ENCODE measurements at regions not wholly inside any gene's neighbourhood (a gene's known extent, or its start where the extent isn't known, plus 50 kb on each side); places are given as distances from the start of the nearest gene placed in this dataset.

DNA sequence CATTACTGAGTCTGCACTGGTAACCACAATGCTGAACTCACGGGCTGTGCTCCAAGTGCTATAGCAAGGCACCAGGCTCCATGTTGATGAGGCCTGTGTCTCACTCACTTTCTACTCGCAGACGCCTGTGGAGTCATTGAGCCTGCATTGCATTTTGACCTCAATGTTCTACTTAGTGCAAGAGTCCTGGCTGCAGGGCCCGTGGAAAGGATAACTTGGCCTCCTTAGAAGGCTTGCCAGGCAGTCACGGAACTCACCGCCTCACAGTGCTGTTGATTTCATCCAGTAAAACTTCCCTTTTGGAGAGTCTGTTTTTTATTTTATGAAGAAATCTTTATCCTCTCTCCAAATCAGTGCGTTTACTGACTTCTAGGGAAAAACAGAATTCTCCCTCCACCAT, 290.4 kb downstream of the RNF144A start:
- TF ChIP-seq FOXP2 (optimal IDR thresholded peaks at IDR 0.05; ENCODE audit: borderline replicate concordance, extremely low read depth, extremely low read length, insufficient read depth) (no peak), POLR2AphosphoS5 (IDR thresholded peaks at IDR 0.05; ENCODE audit: low read depth, low read length) (no peak), SIN3A (IDR thresholded peaks at IDR 0.05; ENCODE audit: borderline replicate concordance, insufficient read depth, low read length) (no peak), TAF1 (IDR thresholded peaks at IDR 0.05; ENCODE audit: borderline replicate concordance, insufficient read depth, low read length) (no peak)
- TF ChIP-seq, protein P1, sequence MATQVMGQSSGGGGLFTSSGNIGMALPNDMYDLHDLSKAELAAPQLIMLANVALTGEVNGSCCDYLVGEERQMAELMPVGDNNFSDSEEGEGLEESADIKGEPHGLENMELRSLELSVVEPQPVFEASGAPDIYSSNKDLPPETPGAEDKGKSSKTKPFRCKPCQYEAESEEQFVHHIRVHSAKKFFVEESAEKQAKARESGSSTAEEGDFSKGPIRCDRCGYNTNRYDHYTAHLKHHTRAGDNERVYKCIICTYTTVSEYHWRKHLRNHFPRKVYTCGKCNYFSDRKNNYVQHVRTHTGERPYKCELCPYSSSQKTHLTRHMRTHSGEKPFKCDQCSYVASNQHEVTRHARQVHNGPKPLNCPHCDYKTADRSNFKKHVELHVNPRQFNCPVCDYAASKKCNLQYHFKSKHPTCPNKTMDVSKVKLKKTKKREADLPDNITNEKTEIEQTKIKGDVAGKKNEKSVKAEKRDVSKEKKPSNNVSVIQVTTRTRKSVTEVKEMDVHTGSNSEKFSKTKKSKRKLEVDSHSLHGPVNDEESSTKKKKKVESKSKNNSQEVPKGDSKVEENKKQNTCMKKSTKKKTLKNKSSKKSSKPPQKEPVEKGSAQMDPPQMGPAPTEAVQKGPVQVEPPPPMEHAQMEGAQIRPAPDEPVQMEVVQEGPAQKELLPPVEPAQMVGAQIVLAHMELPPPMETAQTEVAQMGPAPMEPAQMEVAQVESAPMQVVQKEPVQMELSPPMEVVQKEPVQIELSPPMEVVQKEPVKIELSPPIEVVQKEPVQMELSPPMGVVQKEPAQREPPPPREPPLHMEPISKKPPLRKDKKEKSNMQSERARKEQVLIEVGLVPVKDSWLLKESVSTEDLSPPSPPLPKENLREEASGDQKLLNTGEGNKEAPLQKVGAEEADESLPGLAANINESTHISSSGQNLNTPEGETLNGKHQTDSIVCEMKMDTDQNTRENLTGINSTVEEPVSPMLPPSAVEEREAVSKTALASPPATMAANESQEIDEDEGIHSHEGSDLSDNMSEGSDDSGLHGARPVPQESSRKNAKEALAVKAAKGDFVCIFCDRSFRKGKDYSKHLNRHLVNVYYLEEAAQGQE (IDR thresholded peaks at IDR 0.05; ENCODE audit: insufficient read depth in 1 of 2, low read depth in 2 of 2, low read length in 2 of 2): no peak

DNA sequence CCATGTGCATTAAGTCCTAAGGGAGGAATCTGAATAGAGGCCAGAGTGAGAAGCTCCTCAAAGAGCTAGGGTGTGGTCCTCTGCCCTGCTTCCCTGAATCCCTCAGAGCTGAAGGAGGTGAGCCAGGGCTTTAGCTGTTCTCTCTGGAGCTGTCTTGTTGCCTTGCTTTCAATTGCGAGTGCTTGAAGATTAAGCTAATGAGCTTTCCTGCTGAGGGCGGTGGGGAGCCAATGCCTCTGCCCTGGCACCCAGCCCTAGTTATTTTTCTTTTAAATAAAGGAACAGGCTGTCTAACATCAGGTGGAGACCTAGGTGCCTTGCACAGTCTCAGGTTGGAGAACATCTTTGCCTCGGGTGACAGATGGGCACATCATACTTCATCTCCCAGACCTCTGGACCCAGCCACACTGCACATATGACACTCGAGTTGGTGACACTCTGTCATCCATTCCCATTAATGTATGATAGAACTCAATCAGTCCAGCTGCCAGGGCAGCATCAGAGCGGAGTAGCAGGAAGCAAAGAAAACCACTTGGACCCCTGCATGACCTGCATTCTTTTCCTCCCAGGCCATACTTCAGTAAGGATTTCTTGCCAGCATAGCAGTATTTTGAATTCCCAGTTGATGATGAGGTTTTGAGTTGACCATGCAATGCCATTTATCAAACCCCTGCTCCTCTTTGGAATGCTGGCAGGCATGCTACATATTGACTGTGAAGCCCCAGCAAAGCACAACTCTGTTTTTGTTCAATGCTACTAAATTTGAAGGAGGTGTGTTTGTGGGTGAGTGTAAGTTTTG, 292.7 kb downstream of the RNF144A start:
- TF ChIP-seq TAF1 (IDR thresholded peaks at IDR 0.05; ENCODE audit: borderline replicate concordance, insufficient read depth, low read length) (no peak), FOXP2 (optimal IDR thresholded peaks at IDR 0.05; ENCODE audit: borderline replicate concordance, extremely low read depth, extremely low read length, insufficient read depth) (no peak), SIN3A (IDR thresholded peaks at IDR 0.05; ENCODE audit: borderline replicate concordance, insufficient read depth, low read length) (no peak), POLR2AphosphoS5 (IDR thresholded peaks at IDR 0.05; ENCODE audit: low read depth, low read length) (no peak)
- TF ChIP-seq, protein P1 (IDR thresholded peaks at IDR 0.05; ENCODE audit: insufficient read depth in 1 of 2, low read depth in 2 of 2, low read length in 2 of 2): no peak

DNA sequence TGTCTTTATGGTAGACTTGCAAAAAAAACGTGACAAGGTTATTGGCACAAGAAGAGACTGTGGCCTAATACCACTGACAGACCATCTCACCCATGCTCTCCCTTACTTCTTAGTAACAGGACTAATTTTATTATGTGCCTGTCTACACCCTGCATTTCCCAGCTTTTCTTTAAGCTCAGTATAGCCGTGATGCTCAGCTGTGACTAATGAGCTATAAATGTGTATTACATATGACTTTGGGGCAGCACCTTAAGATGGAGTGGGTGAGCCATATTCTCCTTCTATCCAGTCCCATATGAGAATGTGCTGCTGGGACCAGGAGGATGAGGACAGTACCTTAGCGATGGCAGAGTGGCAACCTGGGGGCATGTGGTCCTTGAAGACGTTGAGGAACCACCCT, 293.5 kb downstream of the RNF144A start:
- no peak for TF ChIP-seq SIN3A (IDR thresholded peaks at IDR 0.05; ENCODE audit: borderline replicate concordance, insufficient read depth, low read length)
- TF ChIP-seq, protein P1 (IDR thresholded peaks at IDR 0.05; ENCODE audit: insufficient read depth in 1 of 2, low read depth in 2 of 2, low read length in 2 of 2): no peak
- no peak for TF ChIP-seq POLR2AphosphoS5 (IDR thresholded peaks at IDR 0.05; ENCODE audit: low read depth, low read length)
- no peak for TF ChIP-seq FOXP2 (optimal IDR thresholded peaks at IDR 0.05; ENCODE audit: borderline replicate concordance, extremely low read depth, extremely low read length, insufficient read depth)
- TF ChIP-seq TAF1 (IDR thresholded peaks at IDR 0.05; ENCODE audit: borderline replicate concordance, insufficient read depth, low read length): no peak

DNA sequence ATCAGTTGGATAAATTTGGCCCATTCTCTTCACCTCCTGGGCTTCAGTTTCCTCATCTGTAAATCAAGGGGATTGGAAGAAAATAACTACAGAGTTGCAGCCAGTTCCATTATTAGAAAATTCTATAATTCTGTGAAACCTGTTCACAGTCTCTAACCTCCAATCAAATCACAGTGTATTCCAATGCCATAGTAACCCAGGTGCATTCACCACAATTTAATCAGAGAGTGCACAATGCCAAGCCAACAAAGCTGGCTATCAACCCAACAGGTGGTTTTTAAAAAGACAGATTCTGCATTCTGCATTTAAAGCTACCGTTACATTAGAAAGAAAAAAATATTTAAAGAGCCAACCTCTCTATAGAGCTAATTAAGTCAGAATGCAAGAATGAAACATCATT, 308.6 kb downstream of the RNF144A start:
- TF ChIP-seq POLR2AphosphoS5 (IDR thresholded peaks at IDR 0.05; ENCODE audit: low read depth, low read length) (no peak), TAF1 (IDR thresholded peaks at IDR 0.05; ENCODE audit: borderline replicate concordance, insufficient read depth, low read length) (no peak), FOXP2 (optimal IDR thresholded peaks at IDR 0.05; ENCODE audit: borderline replicate concordance, extremely low read depth, extremely low read length, insufficient read depth) (no peak), SIN3A (IDR thresholded peaks at IDR 0.05; ENCODE audit: borderline replicate concordance, insufficient read depth, low read length) (no peak)
- TF ChIP-seq, protein P1 (IDR thresholded peaks at IDR 0.05; ENCODE audit: insufficient read depth in 1 of 2, low read depth in 2 of 2, low read length in 2 of 2): no peak
